AG09309 (cell line): ENCODE measurements at regions not wholly inside any gene's neighbourhood (a gene's known extent, or its start where the extent isn't known, plus 50 kb on each side); places are given as distances from the start of the nearest gene placed in this dataset.

Source experiments
- DNase-seq: peaks from one replicate; pipeline ENCODE4 v3.0.0-alpha.2; 2010; ENCODE audit warnings: low read depth
- H3K4me3 ChIP-seq: 2 replicates; pipeline ENCODE4 v1.5.1; 2011; ENCODE audit warnings: mild to moderate bottlenecking, low read depth, low read length, moderate library complexity; ENCODE audit not compliant: control insufficient read depth
- TF ChIP-seq, protein P1 (sequence below): IDR thresholded peaks from 2 replicates; pipeline ENCODE4 v1.5.1; 2011; ENCODE audit warnings: mild to moderate bottlenecking, low read depth, low read length, inconsistent platforms; ENCODE audit not compliant: insufficient read depth, control insufficient read depth; ENCODE audit errors: missing control alignments

DNA sequence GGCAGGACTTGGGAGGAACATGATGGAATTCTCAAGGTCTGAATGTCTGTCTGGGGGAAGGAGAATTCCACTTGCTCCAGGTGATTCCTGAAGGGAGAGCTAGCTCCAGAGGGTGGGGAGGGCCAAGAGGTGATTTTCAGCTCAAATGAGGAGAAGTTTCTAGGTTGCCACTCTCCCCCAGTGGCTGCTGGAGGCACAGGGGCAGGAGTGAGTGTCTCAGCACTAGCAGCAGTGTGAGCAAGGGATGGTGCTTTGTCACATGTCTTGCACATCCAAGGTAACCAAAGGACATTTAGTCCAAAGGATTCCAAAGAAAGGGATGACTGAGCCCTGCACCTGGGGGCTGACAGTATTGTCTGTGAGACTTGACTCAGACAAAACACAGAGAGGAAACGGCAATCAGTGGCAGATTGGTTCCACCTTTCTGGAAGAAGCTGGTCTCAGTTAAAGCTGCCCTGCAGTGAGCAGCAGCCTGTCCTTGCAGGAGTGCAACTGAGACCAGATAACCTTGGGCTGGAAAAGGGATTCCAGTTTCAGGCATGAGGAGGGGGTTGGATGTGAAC lies 51.2 kb upstream of the PCBD1 start:
- TF ChIP-seq, protein P1, sequence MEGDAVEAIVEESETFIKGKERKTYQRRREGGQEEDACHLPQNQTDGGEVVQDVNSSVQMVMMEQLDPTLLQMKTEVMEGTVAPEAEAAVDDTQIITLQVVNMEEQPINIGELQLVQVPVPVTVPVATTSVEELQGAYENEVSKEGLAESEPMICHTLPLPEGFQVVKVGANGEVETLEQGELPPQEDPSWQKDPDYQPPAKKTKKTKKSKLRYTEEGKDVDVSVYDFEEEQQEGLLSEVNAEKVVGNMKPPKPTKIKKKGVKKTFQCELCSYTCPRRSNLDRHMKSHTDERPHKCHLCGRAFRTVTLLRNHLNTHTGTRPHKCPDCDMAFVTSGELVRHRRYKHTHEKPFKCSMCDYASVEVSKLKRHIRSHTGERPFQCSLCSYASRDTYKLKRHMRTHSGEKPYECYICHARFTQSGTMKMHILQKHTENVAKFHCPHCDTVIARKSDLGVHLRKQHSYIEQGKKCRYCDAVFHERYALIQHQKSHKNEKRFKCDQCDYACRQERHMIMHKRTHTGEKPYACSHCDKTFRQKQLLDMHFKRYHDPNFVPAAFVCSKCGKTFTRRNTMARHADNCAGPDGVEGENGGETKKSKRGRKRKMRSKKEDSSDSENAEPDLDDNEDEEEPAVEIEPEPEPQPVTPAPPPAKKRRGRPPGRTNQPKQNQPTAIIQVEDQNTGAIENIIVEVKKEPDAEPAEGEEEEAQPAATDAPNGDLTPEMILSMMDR = no peak
- H3K4me3 ChIP-seq = no peak overlapping the region
- no peak for DNase-seq

DNA sequence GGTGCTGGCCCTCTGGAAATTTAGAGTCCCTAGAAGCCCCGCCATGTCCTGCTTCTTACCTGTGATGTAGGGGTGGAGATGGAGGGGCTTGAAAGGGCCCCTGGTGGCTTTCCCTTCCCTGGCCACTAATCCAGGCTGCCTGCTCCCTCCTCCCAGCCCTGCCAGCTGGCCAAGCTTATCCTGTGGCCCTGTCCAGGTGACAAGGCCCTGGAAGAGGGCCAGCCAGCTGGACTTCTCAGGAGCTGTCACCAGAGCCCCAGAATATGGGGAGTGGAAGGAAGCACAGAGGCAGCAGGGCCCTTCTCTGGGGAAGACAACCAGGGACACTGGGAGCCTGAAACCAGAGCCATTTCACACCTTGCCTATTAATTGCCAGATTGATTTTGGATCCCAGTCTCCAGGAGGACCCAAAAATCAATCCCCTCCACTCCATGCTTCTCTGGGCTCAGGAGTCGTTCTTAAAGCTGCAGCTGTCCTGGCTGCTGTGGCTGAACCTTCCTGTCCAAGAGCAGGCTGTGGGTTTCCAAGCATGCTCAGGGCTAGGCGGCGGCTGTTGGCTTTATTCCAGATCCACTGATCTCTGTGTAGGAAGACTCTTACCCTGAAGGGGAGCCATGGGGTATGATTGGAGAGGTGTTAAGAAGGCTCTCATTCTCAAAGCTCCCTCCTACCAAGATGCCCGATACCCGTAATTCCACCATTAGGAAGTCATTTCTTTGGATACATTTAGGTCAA lies 52.6 kb upstream of the PCBD1 start:
- TF ChIP-seq, protein P1 = no peak
- DNase-seq = no peak
- H3K4me3 ChIP-seq = no peak overlapping the region

DNA sequence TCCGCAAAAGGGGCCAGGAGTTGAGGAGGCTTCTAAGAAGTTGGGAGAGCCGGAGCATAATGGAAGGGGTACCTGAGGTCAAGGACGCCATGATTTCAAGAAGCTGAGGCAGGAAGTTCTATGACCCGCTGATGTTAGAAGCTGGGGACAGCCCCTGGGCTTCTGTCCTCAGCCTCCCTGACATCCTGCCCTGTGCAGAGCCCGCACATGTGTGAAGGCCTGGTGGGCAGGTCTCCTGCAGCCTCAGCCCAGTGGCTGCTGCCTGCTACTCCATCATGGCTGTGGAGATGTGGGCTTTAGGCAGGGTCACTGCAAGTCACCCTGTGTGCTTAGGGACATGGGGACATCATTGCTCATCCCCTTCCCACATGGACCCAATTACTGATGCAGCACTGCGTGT lies 53.8 kb upstream of the PCBD1 start:
- TF ChIP-seq, protein P1 = no peak
- no peak for DNase-seq
- H3K4me3 ChIP-seq = no peak overlapping the region

DNA sequence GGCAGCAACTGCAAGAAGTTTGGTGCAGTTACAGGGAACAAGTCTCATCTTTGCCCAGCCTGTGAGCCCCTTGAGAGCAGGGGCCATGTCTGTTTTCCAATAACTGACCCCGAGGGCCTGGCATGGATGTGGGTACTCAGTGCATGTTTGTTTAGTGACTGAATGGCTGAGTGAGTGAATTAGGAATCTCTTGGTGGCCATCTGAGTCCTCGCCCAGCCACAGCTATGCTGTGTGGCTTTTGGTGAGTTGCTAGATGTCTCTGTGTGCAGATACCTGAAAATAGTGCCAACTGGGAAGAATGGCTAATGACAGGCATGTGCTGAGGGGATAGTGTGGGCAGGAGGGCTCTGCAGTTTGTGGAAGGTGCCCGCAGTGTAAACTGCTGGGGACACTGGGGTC lies 54.4 kb upstream of the PCBD1 start:
- no peak for DNase-seq
- TF ChIP-seq, protein P1 = no peak
- no peak overlapping the region for H3K4me3 ChIP-seq

DNA sequence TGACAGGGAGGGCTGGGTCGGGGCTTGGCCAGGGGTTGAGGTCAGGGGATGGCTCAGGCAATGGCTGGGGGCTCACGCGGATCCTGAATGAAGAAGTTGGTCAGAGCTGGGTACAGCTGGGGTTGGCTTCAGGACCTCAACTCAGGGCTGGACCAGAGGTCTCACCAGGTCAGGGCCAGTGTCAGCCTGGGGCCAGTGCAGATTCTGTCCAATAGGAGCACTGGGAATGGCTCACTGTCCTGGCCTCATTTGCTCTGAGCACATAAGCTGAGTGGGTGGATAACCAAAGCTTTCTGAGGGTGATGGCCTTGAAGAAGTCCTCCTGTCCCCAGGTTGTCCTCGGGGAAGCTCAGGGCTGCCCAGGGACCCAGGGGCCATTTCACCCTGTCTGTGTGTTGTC lies 54.9 kb upstream of the PCBD1 start:
- DNase-seq = no peak
- H3K4me3 ChIP-seq = no peak overlapping the region
- TF ChIP-seq, protein P1 = no peak

DNA sequence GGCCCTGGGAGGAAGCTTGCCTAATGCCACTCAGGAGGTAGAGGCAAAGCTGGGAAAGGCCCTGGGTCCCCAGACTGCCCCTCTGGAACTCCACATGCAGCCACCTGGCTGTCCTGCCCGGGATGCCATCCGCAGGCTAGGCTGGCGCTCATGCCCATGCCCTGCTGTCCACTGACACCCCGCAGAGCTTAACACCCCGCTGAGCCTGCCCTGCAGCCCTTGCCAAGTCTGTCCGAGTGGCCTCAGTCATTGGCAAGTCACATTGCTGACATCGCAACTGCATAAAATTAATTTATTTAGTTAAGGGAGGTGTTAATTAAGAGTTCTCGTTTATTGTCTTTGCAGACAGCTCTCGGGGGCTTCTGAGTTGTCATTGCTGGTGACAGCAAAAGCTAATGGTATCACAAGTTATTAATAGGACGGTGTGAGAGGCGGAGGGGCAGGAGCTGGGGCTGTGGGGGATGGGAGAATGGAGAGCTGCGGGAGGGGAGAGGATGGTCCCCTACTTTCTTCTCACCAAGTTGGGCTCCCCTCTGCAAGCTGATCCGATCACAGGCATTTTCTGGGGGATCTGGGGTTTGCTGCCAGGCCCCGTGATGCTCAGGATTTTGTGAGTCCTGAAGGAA lies 55.6 kb upstream of the PCBD1 start:
- no peak overlapping the region for H3K4me3 ChIP-seq
- TF ChIP-seq, protein P1 = no peak
- DNase-seq = no peak

DNA sequence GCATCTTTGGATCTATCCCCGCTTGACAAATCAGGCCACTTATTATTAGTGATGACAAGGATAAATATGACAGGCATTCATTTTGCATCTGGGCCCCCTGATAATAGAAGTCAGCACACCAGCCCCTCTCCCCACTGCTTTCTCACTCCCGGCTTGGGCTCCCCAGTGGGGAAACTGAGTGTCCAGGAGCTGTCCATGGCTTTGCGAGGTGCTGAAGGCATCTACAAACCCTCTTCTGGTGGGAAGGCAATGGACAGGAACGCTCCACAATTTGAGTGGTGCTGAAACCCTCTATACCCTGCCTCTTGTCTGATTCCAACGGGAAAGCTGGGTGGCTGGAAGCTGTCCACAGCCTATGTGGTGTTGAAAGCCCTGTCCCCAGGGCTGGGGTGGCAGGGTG lies 61.7 kb upstream of the PCBD1 start:
- no peak for DNase-seq

More for the DNA sequence above, 61.7 kb upstream of the PCBD1 start:
- no peak overlapping the region for H3K4me3 ChIP-seq
- TF ChIP-seq, protein P1 = no peak
